ENCODE measurements at regions not wholly inside any gene's neighbourhood (a gene's known extent, or its start where the extent isn't known, plus 50 kb on each side); places are given as distances from the start of the nearest gene placed in this dataset.
"Not testable (repeated sequence)": the region's sequence is repeated elsewhere in the genome, so short reads cannot be mapped to it uniquely, and the experiment has no call there.

GRCh38 chr9:22170556-22170955, 161.5 kb upstream of the CDKN2B start:
- TF ChIP-seq CTCF (conservative IDR thresholded peaks at IDR 0.05; ENCODE audit: low read depth, low read length) = no peak
- H3K4me3 ChIP-seq (ENCODE audit: low read depth, low read length) = no peak overlapping the region
- DNase-seq (ENCODE audit: low read depth) = no peak

GRCh38 chr9:22170990-22171670, 162.0 kb upstream of the CDKN2B start:
- H3K4me3 ChIP-seq (ENCODE audit: low read depth, low read length) = no peak overlapping the region
- peak; percentile 36 for DNase-seq (ENCODE audit: low read depth)
- TF ChIP-seq CTCF (conservative IDR thresholded peaks at IDR 0.05; ENCODE audit: low read depth, low read length) = no peak

DNA sequence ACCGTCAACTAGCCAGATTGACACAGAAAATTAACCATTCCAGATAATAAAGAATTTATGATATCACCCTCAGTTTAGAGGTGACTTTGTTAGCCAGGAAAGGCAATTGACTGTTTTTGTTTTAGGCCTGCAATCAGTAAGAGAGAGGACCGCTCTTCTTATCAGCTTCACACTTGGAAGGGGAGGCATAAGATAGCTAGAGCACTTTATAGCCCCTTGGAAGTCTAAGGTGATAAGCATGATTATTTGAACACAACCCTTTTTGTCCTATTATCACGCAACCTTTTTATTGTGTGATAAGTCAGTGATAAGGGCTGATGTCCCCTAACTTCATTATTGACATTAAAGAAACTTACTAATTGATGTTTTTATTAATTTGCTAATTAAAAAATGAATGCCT, 162.6 kb upstream of the CDKN2B start:
- H3K4me3 ChIP-seq (ENCODE audit: low read depth, low read length) = no peak overlapping the region
- no peak for TF ChIP-seq CTCF (conservative IDR thresholded peaks at IDR 0.05; ENCODE audit: low read depth, low read length)
- DNase-seq (ENCODE audit: low read depth) = no peak

- no peak for TF ChIP-seq CTCF (conservative IDR thresholded peaks at IDR 0.05; ENCODE audit: low read depth, low read length)
- no peak for DNase-seq (ENCODE audit: low read depth)
- no peak overlapping the region for H3K4me3 ChIP-seq (ENCODE audit: low read depth, low read length)
These were observed 164.8 kb upstream of the CDKN2B start for GRCh38 chr9:22173908-22174307.

- no peak overlapping the region for H3K4me3 ChIP-seq (ENCODE audit: low read depth, low read length)
- no peak for TF ChIP-seq CTCF (conservative IDR thresholded peaks at IDR 0.05; ENCODE audit: low read depth, low read length)
- no peak for DNase-seq (ENCODE audit: low read depth)
These were observed 167.0 kb upstream of the CDKN2B start for GRCh38 chr9:22175972-22176545.

- not testable (repeated sequence) for H3K4me3 ChIP-seq (ENCODE audit: low read depth, low read length); DNase-seq (ENCODE audit: low read depth)
These were observed 171.9 kb upstream of the CDKN2B start for GRCh38 chr9:22181021-22181420.

DNA sequence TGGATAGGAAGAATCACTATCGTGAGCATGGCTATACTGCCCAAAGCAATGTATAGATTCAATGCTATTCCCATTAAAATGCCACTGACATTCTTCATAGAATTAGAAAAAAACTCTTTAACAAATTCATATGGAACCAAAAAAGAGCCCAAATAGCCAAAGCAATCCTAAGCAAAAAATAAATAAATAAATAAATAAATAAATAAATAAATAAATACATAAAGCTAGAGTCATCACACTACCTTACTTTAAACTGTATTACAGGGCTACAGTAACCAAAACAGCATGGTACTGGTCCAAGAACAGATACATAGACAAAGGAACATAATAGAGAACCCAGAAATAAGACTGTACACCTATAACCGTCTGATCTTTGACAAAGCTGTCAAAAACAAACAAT, 180.4 kb upstream of the CDKN2B start:
- no peak for TF ChIP-seq CTCF (conservative IDR thresholded peaks at IDR 0.05; ENCODE audit: low read depth, low read length)
- DNase-seq (ENCODE audit: low read depth) = no peak
- no peak overlapping the region for H3K4me3 ChIP-seq (ENCODE audit: low read depth, low read length)

- H3K4me3 ChIP-seq (ENCODE audit: low read depth, low read length); DNase-seq (ENCODE audit: low read depth): not testable (repeated sequence)
These were observed 187.9 kb upstream of the CDKN2B start for GRCh38 chr9:22197000-22197399.

Measured in choroid plexus epithelial cell (primary cell).